ENCODE measurements at regions not wholly inside any gene's neighbourhood (a gene's known extent, or its start where the extent isn't known, plus 50 kb on each side); places are given as distances from the start of the nearest gene placed in this dataset.
A peak's percentile ranks its signal among the peaks of the same experiment; 100 is the strongest.
"Not testable (repeated sequence)": the region's sequence is repeated elsewhere in the genome, so short reads cannot be mapped to it uniquely, and the experiment has no call there.

GRCh38 chr7:149655784-149656183 is 117.6 kb downstream of the ZNF467 start:
- Histone ChIP-seq H3K36me3 (ENCODE audit: control insufficient read depth in 4 of 4, insufficient read depth in 4 of 4, low read length in 3 of 4) (no peaks in the 10 kb centered on the region), H3K9me3 (ENCODE audit: control extremely low read depth in 1 of 5, control insufficient read depth in 4 of 5, insufficient read depth in 2 of 5, low read depth in 1 of 5, low read length in 4 of 5) (peaks cover 0 to 21% (median 0%) of the 10 kb centered on the region in 5 experiments), H3K27ac (ENCODE audit: insufficient read depth in 1 of 2, low read depth in 1 of 2, low read length in 2 of 2, poor library complexity in 1 of 2, severe bottlenecking in 2 of 2) (no peak overlapping the region), H3K27me3 (replicated peaks in 2 of 5; ENCODE audit: control insufficient read depth in 4 of 5, insufficient read depth in 5 of 5, low read length in 4 of 5) (no peaks in the 10 kb centered on the region), H3K4me1 (ENCODE audit: control extremely low read depth in 1 of 4, control insufficient read depth in 4 of 4, insufficient read depth in 4 of 4, low read length in 3 of 4) (peaks cover 0 to 1% (median 0%) of the 10 kb centered on the region in 4 experiments), H3K4me3 (ENCODE audit: control insufficient read depth in 1 of 7, extremely low read depth in 1 of 7, insufficient read depth in 4 of 7, low read depth in 2 of 7, low read length in 6 of 7) (no peak overlapping the region)
- 100% methylated on average over 1 of the region's 1 CpG for WGBS (ENCODE audit: insufficient coverage)
- DNase-seq, result no peak
- CTCF ChIA-PET, result no interaction called here
- POLR2A ChIA-PET, result no interaction called here

DNA sequence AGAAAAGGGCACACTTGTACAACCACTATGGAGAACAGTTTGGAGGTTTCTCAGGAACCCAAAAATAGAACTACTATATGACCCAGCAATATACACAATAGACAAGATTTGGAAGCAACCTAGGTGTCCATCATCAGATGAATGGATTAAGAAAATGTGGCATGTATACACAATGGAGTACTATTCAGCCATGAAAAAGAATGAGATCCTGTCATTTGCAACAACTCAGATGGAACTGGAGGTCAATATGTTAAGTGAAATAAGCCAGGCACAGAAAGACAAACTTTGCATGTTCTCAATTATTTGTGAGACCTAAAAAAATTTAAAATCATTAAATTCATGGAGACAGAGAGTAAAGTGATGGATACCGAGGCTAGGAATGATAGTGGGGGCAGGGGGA is 118.8 kb downstream of the ZNF467 start:
- POLR2A ChIA-PET, result no interaction called here
- Histone ChIP-seq H3K36me3 (ENCODE audit: control insufficient read depth in 4 of 4, insufficient read depth in 4 of 4, low read length in 3 of 4) (no peaks in the 10 kb centered on the region), H3K27ac (ENCODE audit: insufficient read depth in 1 of 2, low read depth in 1 of 2, low read length in 2 of 2, poor library complexity in 1 of 2, severe bottlenecking in 2 of 2) (no peak overlapping the region), H3K4me1 (ENCODE audit: control extremely low read depth in 1 of 4, control insufficient read depth in 4 of 4, insufficient read depth in 4 of 4, low read length in 3 of 4) (peaks cover 0 to 11% (median 3%) of the 10 kb centered on the region in 4 experiments), H3K4me3 (ENCODE audit: control insufficient read depth in 1 of 7, extremely low read depth in 1 of 7, insufficient read depth in 4 of 7, low read depth in 2 of 7, low read length in 6 of 7) (no peak overlapping the region), H3K27me3 (replicated peaks in 2 of 5; ENCODE audit: control insufficient read depth in 4 of 5, insufficient read depth in 5 of 5, low read length in 4 of 5) (no peaks in the 10 kb centered on the region), H3K9me3 (ENCODE audit: control extremely low read depth in 1 of 5, control insufficient read depth in 4 of 5, insufficient read depth in 2 of 5, low read depth in 1 of 5, low read length in 4 of 5) (peaks cover 0 to 16% (median 0%) of the 10 kb centered on the region in 5 experiments)
- CTCF ChIA-PET, result no interaction called here
- no peak for DNase-seq
- 20% methylated on average over 1 of the region's 1 CpG for WGBS (ENCODE audit: insufficient coverage)

DNA sequence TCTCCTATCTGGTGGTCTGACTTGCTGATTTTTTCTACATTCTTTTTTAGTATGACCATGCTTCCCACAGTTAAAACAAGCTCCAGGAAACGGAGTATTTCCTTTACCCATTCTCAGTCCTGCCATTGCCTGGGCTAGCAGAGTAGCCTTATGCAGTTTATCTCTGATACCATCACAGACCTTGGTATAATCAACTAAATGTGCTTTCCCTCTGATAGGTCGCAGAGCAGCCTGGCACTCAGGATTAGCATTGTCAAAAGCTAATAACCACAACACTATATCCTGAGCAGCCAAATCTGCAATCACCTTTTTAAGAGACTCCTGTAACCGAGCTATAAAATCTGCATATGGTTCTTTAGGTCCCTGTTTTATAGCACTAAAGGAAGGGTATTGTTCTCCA is 123.2 kb downstream of the ZNF467 start:
- H3K27me3 ChIP-seq (replicated peaks in 2 of 5; ENCODE audit: control insufficient read depth in 4 of 5, insufficient read depth in 5 of 5, low read length in 4 of 5); H3K27ac ChIP-seq (ENCODE audit: insufficient read depth in 1 of 2, low read depth in 1 of 2, low read length in 2 of 2, poor library complexity in 1 of 2, severe bottlenecking in 2 of 2); H3K36me3 ChIP-seq (ENCODE audit: control insufficient read depth in 4 of 4, insufficient read depth in 4 of 4, low read length in 3 of 4); POLR2A ChIA-PET: not testable (repeated sequence)
- 0% methylated on average over 3 of the region's 3 CpGs for WGBS (ENCODE audit: insufficient coverage)
- peaks cover 0 to 12% (median 3%) of the 10 kb centered on the region in 4 experiments for H3K4me1 ChIP-seq (ENCODE audit: control extremely low read depth in 1 of 4, control insufficient read depth in 4 of 4, insufficient read depth in 4 of 4, low read length in 3 of 4)
- CTCF ChIA-PET, result interaction anchor here (1.0 to 1.1 kb wide), 3 partner anchors 12 to 21 kb away, joined by 3 to 5 read pairs (median 4); no protein-coding TSS in a partner anchor
- peaks cover 0 to 16% (median 0%) of the 10 kb centered on the region in 5 experiments for H3K9me3 ChIP-seq (ENCODE audit: control extremely low read depth in 1 of 5, control insufficient read depth in 4 of 5, insufficient read depth in 2 of 5, low read depth in 1 of 5, low read length in 4 of 5)
- H3K4me3 ChIP-seq (ENCODE audit: control insufficient read depth in 1 of 7, extremely low read depth in 1 of 7, insufficient read depth in 4 of 7, low read depth in 2 of 7, low read length in 6 of 7), result peak overlapping the region in 1 of 7 experiments; percentile 38
- DNase-seq, result peak; percentile 22 to 79 (median 59)

GRCh38 chr7:149644754-149645153 is 128.6 kb downstream of the ZNF467 start:
- 82% methylated on average over 1 of the region's 4 CpGs for WGBS (ENCODE audit: insufficient coverage)
- CTCF ChIA-PET, result no interaction called here
- no peak for DNase-seq
- no peaks in the 10 kb centered on the region for H3K36me3 ChIP-seq (ENCODE audit: control insufficient read depth in 4 of 4, insufficient read depth in 4 of 4, low read length in 3 of 4)
- no peak overlapping the region for H3K27ac ChIP-seq (ENCODE audit: insufficient read depth in 1 of 2, low read depth in 1 of 2, low read length in 2 of 2, poor library complexity in 1 of 2, severe bottlenecking in 2 of 2)
- no peaks in the 10 kb centered on the region for H3K9me3 ChIP-seq (ENCODE audit: control extremely low read depth in 1 of 5, control insufficient read depth in 4 of 5, insufficient read depth in 2 of 5, low read depth in 1 of 5, low read length in 4 of 5)
- H3K27me3 ChIP-seq (replicated peaks in 2 of 5; ENCODE audit: control insufficient read depth in 4 of 5, insufficient read depth in 5 of 5, low read length in 4 of 5), result peaks cover 0 to 2% (median 0%) of the 10 kb centered on the region in 5 experiments
- no peak overlapping the region for H3K4me3 ChIP-seq (ENCODE audit: control insufficient read depth in 1 of 7, extremely low read depth in 1 of 7, insufficient read depth in 4 of 7, low read depth in 2 of 7, low read length in 6 of 7)
- peaks cover 0 to 2% (median under 1%) of the 10 kb centered on the region in 4 experiments for H3K4me1 ChIP-seq (ENCODE audit: control extremely low read depth in 1 of 4, control insufficient read depth in 4 of 4, insufficient read depth in 4 of 4, low read length in 3 of 4)
- POLR2A ChIA-PET, result no interaction called here

DNA sequence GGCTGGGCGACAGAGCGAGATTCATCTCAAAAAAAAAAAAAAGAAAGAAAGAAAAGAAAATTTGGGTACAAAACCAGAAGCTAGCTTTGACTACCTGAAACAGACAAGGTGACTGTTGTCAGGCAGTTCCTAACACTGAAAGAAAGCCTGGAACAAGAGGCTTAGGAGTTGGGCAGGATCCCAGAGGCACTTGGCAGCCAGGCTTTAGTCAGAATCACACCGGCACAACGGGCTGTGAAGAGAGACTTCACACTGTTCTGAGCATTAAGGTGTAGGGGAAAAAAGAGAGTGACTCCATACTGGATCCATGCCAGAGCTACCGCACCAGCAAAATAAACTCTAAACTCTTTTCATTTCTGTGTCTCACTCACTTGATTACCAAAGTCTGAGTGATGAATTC is 130.8 kb downstream of the ZNF467 start:
- ChIA-PET POLR2A (no interaction called here), CTCF (no interaction called here)
- no peaks in the 10 kb centered on the region for H3K4me1 ChIP-seq (ENCODE audit: control extremely low read depth in 1 of 4, control insufficient read depth in 4 of 4, insufficient read depth in 4 of 4, low read length in 3 of 4)
- no peaks in the 10 kb centered on the region for H3K36me3 ChIP-seq (ENCODE audit: control insufficient read depth in 4 of 4, insufficient read depth in 4 of 4, low read length in 3 of 4)
- H3K27ac ChIP-seq (ENCODE audit: insufficient read depth in 1 of 2, low read depth in 1 of 2, low read length in 2 of 2, poor library complexity in 1 of 2, severe bottlenecking in 2 of 2), result no peak overlapping the region
- WGBS (ENCODE audit: insufficient coverage), result 100% methylated on average over 5 of the region's 5 CpGs
- H3K9me3 ChIP-seq (ENCODE audit: control extremely low read depth in 1 of 5, control insufficient read depth in 4 of 5, insufficient read depth in 2 of 5, low read depth in 1 of 5, low read length in 4 of 5), result no peaks in the 10 kb centered on the region
- H3K27me3 ChIP-seq (replicated peaks in 2 of 5; ENCODE audit: control insufficient read depth in 4 of 5, insufficient read depth in 5 of 5, low read length in 4 of 5), result peaks cover 0 to 2% (median 0%) of the 10 kb centered on the region in 5 experiments
- no peak overlapping the region for H3K4me3 ChIP-seq (ENCODE audit: control insufficient read depth in 1 of 7, extremely low read depth in 1 of 7, insufficient read depth in 4 of 7, low read depth in 2 of 7, low read length in 6 of 7)
- no peak for DNase-seq

GRCh38 chr7:149638566-149639320 is 134.6 kb downstream of the ZNF467 start:
- ChIA-PET POLR2A (interaction anchor here (1.0 kb wide), 1 partner anchor 16 kb away, joined by 3 read pairs; no protein-coding TSS in a partner anchor), CTCF (interaction anchor here (0.9 to 1.7 kb wide), 2 partner anchors 12 to 13 kb away, joined by 4 to 7 read pairs; no protein-coding TSS in a partner anchor)
- Histone ChIP-seq H3K27ac (ENCODE audit: insufficient read depth in 1 of 2, low read depth in 1 of 2, low read length in 2 of 2, poor library complexity in 1 of 2, severe bottlenecking in 2 of 2) (no peak overlapping the region), H3K36me3 (ENCODE audit: control insufficient read depth in 4 of 4, insufficient read depth in 4 of 4, low read length in 3 of 4) (no peaks in the 10 kb centered on the region), H3K4me1 (ENCODE audit: control extremely low read depth in 1 of 4, control insufficient read depth in 4 of 4, insufficient read depth in 4 of 4, low read length in 3 of 4) (no peaks in the 10 kb centered on the region), H3K9me3 (ENCODE audit: control extremely low read depth in 1 of 5, control insufficient read depth in 4 of 5, insufficient read depth in 2 of 5, low read depth in 1 of 5, low read length in 4 of 5) (no peaks in the 10 kb centered on the region), H3K4me3 (ENCODE audit: control insufficient read depth in 1 of 7, extremely low read depth in 1 of 7, insufficient read depth in 4 of 7, low read depth in 2 of 7, low read length in 6 of 7) (no peak overlapping the region), H3K27me3 (replicated peaks in 2 of 5; ENCODE audit: control insufficient read depth in 4 of 5, insufficient read depth in 5 of 5, low read length in 4 of 5) (peaks cover 0 to 2% (median 0%) of the 10 kb centered on the region in 5 experiments)
- DNase-seq, result no peak
- 100% methylated on average over 1 of the region's 5 CpGs for WGBS (ENCODE audit: insufficient coverage)

DNA sequence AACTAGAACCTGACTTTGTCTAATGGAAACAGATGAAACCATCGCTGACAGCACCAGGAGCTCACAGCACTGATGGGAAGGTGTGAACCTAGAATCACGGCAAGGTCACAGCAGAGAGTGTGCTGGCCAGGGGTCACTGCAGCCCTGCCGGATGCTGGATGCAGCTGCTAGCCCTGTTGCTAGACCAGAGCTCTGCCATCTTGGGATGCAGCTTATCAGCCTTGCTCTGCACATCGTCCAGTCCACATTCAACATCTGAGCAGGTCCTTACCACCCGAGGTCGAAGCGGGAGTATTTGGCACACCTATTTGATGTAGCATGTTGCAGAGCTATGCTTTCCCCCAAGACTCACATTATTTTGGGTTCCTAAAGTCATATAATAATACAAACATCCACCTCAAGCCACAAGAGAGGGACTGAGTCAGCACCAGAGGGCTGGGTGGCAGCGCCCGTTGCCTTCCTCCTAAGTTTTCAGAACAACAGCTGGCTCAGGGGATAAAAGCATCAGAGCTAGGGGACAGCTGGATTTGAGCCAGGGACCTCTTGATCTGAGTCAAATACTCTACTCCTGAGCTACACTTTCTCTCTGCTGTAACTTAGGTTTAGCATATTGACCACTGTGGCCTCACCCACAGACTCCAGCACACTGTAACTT is 135.3 kb downstream of the ZNF467 start:
- no peak overlapping the region for H3K4me3 ChIP-seq (ENCODE audit: control insufficient read depth in 1 of 7, extremely low read depth in 1 of 7, insufficient read depth in 4 of 7, low read depth in 2 of 7, low read length in 6 of 7)
- CTCF ChIA-PET, result interaction anchor here (0.9 to 1.7 kb wide), 2 partner anchors 13 kb away, joined by 4 to 7 read pairs; no protein-coding TSS in a partner anchor
- no peak overlapping the region for H3K27ac ChIP-seq (ENCODE audit: insufficient read depth in 1 of 2, low read depth in 1 of 2, low read length in 2 of 2, poor library complexity in 1 of 2, severe bottlenecking in 2 of 2)
- H3K27me3 ChIP-seq (replicated peaks in 2 of 5; ENCODE audit: control insufficient read depth in 4 of 5, insufficient read depth in 5 of 5, low read length in 4 of 5), result peaks cover 0 to 2% (median 0%) of the 10 kb centered on the region in 5 experiments
- H3K9me3 ChIP-seq (ENCODE audit: control extremely low read depth in 1 of 5, control insufficient read depth in 4 of 5, insufficient read depth in 2 of 5, low read depth in 1 of 5, low read length in 4 of 5), result no peaks in the 10 kb centered on the region
- H3K4me1 ChIP-seq (ENCODE audit: control extremely low read depth in 1 of 4, control insufficient read depth in 4 of 4, insufficient read depth in 4 of 4, low read length in 3 of 4), result no peaks in the 10 kb centered on the region
- DNase-seq, result peak in 1 of 3 donors; percentile 17
- WGBS (ENCODE audit: insufficient coverage), result 95% methylated on average over 9 of the region's 9 CpGs
- POLR2A ChIA-PET, result interaction anchor here (1.0 kb wide), 1 partner anchor 16 kb away, joined by 3 read pairs; no protein-coding TSS in a partner anchor
- H3K36me3 ChIP-seq (ENCODE audit: control insufficient read depth in 4 of 4, insufficient read depth in 4 of 4, low read length in 3 of 4), result no peaks in the 10 kb centered on the region
